ENCODE measurements at regions not wholly inside any gene's neighbourhood (a gene's known extent, or its start where the extent isn't known, plus 50 kb on each side); places are given as distances from the start of the nearest gene placed in this dataset.

DNA sequence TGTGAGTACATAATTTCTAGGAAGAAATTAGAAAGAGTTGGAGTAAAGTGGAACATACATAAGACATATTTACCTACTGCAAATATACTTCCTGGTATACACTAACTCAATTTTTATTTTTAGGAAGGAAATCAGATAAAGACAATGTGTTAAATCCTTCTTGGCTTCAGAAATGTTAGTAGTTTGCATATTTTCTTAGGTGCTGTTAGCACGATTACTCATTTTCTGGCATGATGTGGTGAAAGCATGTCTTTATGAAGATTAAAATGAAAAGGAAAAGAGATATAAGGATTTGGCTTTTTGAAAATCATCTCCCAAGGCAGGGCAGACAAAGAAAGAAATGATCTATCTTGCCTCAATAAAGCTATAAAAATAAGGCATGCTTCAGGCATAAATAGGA lies 287.6 kb upstream of the E2F7 start:
- TF ChIP-seq, protein P1, sequence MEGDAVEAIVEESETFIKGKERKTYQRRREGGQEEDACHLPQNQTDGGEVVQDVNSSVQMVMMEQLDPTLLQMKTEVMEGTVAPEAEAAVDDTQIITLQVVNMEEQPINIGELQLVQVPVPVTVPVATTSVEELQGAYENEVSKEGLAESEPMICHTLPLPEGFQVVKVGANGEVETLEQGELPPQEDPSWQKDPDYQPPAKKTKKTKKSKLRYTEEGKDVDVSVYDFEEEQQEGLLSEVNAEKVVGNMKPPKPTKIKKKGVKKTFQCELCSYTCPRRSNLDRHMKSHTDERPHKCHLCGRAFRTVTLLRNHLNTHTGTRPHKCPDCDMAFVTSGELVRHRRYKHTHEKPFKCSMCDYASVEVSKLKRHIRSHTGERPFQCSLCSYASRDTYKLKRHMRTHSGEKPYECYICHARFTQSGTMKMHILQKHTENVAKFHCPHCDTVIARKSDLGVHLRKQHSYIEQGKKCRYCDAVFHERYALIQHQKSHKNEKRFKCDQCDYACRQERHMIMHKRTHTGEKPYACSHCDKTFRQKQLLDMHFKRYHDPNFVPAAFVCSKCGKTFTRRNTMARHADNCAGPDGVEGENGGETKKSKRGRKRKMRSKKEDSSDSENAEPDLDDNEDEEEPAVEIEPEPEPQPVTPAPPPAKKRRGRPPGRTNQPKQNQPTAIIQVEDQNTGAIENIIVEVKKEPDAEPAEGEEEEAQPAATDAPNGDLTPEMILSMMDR (IDR thresholded peaks at IDR 0.05; ENCODE audit: low read depth, low read length) = no peak
- no peak overlapping the region for H3K4me3 ChIP-seq (replicated peaks in 1 of 2; ENCODE audit: low read depth in 2 of 2, low read length in 2 of 2)
- DNase-seq (ENCODE audit: low read depth in 2 of 2) = peak; percentile 13 to 21

DNA sequence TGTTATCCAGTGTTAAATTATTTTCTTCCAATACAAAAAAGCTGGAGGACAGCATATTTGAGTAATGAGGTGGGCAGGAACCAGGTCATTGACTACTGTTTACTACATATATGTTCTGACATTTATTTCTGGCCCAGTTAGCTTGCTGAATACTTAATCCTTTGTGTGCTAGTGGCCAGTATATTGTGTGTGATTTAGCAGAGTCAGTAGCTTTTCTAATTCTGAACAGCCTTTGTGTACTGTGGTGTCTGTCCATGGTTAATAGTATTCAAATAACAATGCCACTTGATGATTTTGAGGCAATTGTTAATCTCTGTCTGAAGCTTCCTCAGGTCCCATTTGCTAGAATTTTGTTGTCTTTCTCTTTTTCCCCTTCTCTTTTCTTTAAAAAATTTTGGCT lies 286.5 kb upstream of the E2F7 start:
- H3K4me3 ChIP-seq (replicated peaks in 1 of 2; ENCODE audit: low read depth in 2 of 2, low read length in 2 of 2) = no peak overlapping the region
- DNase-seq (ENCODE audit: low read depth in 2 of 2) = no peak
- TF ChIP-seq, protein P1 (IDR thresholded peaks at IDR 0.05; ENCODE audit: low read depth, low read length) = no peak

DNA sequence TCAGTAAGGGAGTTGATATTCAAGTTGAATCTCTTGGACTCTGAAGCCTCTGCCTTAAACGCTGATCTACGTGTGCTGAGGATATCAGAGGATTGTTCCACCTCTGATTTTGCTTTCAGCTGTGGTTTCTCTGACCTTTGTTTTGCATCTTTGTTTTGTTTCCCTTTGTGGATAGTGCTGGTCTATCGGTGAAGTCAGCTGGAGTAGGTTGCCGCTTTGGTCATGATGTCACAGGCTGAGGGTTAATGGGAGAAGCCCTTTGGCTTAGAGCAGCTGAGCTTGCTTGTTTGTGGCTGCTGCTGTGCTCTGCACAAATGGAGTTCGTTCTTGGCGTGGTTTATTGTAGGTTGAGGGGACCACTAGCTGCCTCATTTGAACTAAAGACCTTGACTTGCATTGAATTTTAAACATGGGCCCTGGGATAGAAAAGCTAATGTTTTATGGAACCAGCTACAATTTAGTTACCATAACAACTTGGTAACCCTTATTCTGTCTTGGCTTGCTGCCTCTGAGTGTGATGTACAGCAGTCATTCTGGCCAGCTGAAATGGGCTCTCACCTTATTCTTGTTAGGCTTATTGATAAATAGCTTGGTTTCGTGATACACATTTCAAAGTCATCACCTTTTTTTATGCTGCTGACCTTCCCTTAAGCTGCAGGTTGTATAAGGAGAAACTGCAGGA lies 284.5 kb upstream of the E2F7 start:
- no peak for DNase-seq (ENCODE audit: low read depth in 2 of 2)
- TF ChIP-seq, protein P1 (IDR thresholded peaks at IDR 0.05; ENCODE audit: low read depth, low read length) = no peak
- no peak overlapping the region for H3K4me3 ChIP-seq (replicated peaks in 1 of 2; ENCODE audit: low read depth in 2 of 2, low read length in 2 of 2)

DNA sequence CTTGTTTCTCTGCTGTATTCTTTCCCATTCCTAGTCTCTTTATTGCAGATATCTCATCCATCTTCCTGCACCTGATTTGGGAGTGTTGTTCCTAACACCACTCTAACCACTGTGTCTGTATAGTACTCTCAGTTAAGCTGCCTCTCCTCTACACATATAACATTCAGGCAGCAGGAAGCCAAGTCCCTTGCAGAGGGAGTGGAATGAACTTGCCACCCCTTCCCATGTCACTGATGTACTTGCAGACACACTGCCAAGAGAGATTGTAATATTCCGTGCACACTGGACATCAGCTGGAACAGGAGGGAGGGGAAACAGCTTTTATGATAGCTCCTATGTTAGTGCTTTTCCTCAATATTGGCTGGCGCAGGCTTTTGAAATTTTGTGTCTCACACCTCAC lies 281.6 kb upstream of the E2F7 start:
- no peak overlapping the region for H3K4me3 ChIP-seq (replicated peaks in 1 of 2; ENCODE audit: low read depth in 2 of 2, low read length in 2 of 2)
- DNase-seq (ENCODE audit: low read depth in 2 of 2) = no peak
- TF ChIP-seq, protein P1 (IDR thresholded peaks at IDR 0.05; ENCODE audit: low read depth, low read length) = no peak

DNA sequence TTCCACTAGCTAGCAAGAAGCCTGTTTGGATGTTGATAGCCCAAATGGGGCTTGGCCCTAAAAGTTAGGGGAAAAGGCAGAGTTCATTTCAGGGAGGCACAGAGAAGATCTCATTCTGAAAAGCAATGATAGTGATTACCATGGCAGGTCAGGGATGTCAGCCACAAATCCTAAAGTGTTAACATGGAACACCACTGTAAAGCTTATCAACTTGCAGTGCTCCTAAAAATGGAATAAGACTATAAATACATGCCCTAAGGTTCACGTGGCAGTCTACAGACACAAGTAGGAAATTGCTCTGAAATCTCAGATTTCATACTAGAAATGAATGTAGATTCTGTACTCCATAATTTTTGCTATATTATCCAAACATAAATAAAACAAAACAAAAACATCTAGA lies 280.0 kb upstream of the E2F7 start:
- TF ChIP-seq, protein P1 (IDR thresholded peaks at IDR 0.05; ENCODE audit: low read depth, low read length) = no peak
- no peak for DNase-seq (ENCODE audit: low read depth in 2 of 2)
- H3K4me3 ChIP-seq (replicated peaks in 1 of 2; ENCODE audit: low read depth in 2 of 2, low read length in 2 of 2) = no peak overlapping the region

DNA sequence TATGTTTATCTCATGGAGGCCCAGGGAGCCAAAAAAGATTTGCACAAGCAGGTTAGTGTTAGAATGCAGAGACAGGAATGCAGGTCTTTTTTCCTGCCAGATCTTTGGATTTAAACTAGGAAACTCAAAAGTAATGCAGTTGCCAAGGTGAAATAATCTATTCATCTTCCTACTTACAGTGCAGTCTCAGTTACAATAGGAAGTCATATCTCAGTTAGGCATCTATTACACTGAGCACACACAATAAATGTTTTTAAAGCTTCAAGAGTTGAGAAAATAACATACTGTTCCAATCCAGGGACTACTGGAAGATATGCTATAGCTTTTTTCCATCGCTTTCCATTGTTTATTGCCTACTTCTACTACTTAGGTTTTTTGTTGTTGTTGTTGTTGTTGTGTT lies 279.3 kb upstream of the E2F7 start:
- TF ChIP-seq, protein P1 (IDR thresholded peaks at IDR 0.05; ENCODE audit: low read depth, low read length) = no peak
- no peak for DNase-seq (ENCODE audit: low read depth in 2 of 2)
- H3K4me3 ChIP-seq (replicated peaks in 1 of 2; ENCODE audit: low read depth in 2 of 2, low read length in 2 of 2) = no peak overlapping the region

DNA sequence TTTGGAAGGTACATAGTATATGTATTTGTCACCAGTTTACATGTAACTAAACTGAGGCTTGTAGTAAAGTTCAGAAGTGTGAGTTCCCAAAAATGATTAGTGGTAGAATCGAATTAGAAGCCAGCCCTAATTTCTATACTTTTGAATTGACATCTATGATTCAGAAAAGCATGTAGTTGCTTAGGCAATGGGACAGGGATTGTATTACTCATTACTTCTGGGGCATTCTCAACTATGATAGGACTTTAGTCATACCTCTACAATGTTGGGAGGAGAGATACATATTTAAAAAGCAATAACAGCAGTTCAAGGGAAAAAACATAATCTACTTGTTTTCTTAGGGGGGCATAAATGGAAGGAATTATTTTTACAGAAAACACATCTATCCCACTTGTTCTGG lies 277.9 kb upstream of the E2F7 start:
- TF ChIP-seq, protein P1 (IDR thresholded peaks at IDR 0.05; ENCODE audit: low read depth, low read length) = no peak
- H3K4me3 ChIP-seq (replicated peaks in 1 of 2; ENCODE audit: low read depth in 2 of 2, low read length in 2 of 2) = no peak overlapping the region
- DNase-seq (ENCODE audit: low read depth in 2 of 2) = peak; percentile 7 to 78
